ENCODE measurements at regions not wholly inside any gene's neighbourhood (a gene's known extent, or its start where the extent isn't known, plus 50 kb on each side); places are given as distances from the start of the nearest gene placed in this dataset.

DNA sequence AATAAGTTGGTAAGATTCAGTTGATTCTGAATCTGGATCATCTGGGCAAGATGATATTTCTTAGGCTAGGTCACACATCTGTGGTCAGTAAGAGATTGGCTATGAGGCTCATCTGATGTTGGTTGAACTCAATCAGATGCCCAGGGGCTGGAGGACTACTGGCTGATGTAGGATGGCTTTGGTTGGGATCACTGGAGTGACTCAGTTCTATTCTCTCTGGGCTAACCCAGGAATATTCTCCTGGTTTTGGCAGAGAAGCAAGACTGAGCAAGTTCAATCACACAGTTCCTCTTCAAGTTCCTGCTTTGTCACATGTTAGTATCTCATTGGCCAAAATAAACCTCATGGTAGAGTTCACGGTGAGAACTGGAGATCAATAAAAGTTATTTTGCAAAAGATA, 902.3 kb upstream of the SLIT2 start:
- Histone ChIP-seq H3K4ac (ENCODE audit: low read depth, low read length) (no peak overlapping the region), H3K9ac (ENCODE audit: extremely low read depth, insufficient read length, low read length) (no peak overlapping the region), H4K91ac (ENCODE audit: insufficient read length, low read depth, low read length) (no peak overlapping the region), H3K56ac (ENCODE audit: insufficient read length, low read depth, low read length) (no peak overlapping the region), H2BK5ac (ENCODE audit: insufficient read length, low read length) (no peak overlapping the region), H3K27me3 (ENCODE audit: insufficient read depth, low read length) (no peaks in the 10 kb centered on the region), H3K23me2 (ENCODE audit: insufficient read length, low read depth, low read length, poor library complexity, severe bottlenecking) (no peaks in the 10 kb centered on the region), H3K4me2 (ENCODE audit: insufficient read depth, insufficient read length, low read length) (no peak overlapping the region), H4K8ac (replicated peaks; ENCODE audit: insufficient read length, low read depth, low read length) (no peak overlapping the region), H3K27ac (ENCODE audit: insufficient read length, low read depth, low read length) (no peak overlapping the region), H2BK120ac (ENCODE audit: low read depth, low read length, poor library complexity, severe bottlenecking) (no peak overlapping the region), H3K79me1 (ENCODE audit: insufficient read depth, low read depth, low read length, poor library complexity, severe bottlenecking) (no peaks in the 10 kb centered on the region), H3K14ac (ENCODE audit: insufficient read depth, low read length) (no peak overlapping the region), H3K18ac (ENCODE audit: insufficient read length, low read depth, low read length) (no peak overlapping the region), H3T11ph (ENCODE audit: low read length) (no peak overlapping the region), H4K5ac (ENCODE audit: insufficient read length, low read depth, low read length) (no peak overlapping the region), H2AFZ (ENCODE audit: low read length) (no peak overlapping the region), H3K4me1 (ENCODE audit: insufficient read depth, low read length) (no peaks in the 10 kb centered on the region), H2AK5ac (ENCODE audit: insufficient read length, low read length) (no peak overlapping the region), H3K23ac (ENCODE audit: insufficient read length, low read depth, low read length) (no peak overlapping the region), H4K20me1 (ENCODE audit: control insufficient read depth, insufficient read depth, insufficient read length) (no peaks in the 10 kb centered on the region), H2BK15ac (ENCODE audit: low read depth, low read length) (no peak overlapping the region), H2BK12ac (ENCODE audit: insufficient read length, low read depth, low read length) (no peak overlapping the region), H3K9me3 (ENCODE audit: control insufficient read depth, low read depth, low read length) (no peaks in the 10 kb centered on the region), H2BK20ac (ENCODE audit: low read depth, low read length, poor library complexity, severe bottlenecking) (no peak overlapping the region), H3K79me2 (ENCODE audit: insufficient read depth, low read length) (no peaks in the 10 kb centered on the region)
- Mint-ChIP-seq H3K27ac (no peak overlapping the region), H3K4me1 (peaks cover 0 to 3% of the 10 kb centered on the region in 2 experiments; a peak in 1 of 4 replicates), H3K9me3 (peaks cover 0 to 4% of the 10 kb centered on the region in 2 experiments; a peak in 1 of 5 replicates), H3K36me3 (ENCODE audit: insufficient read depth in 1 of 3, low read depth in 3 of 3) (peaks cover 0 to 3% (median 0%) of the 10 kb centered on the region in 3 experiments; a peak in 2 of 7 replicates), H3K27me3 (ENCODE audit: low read depth) (no peaks in the 10 kb centered on the region), H3K4me3 (no peak overlapping the region)
- TF ChIP-seq, protein P1, sequence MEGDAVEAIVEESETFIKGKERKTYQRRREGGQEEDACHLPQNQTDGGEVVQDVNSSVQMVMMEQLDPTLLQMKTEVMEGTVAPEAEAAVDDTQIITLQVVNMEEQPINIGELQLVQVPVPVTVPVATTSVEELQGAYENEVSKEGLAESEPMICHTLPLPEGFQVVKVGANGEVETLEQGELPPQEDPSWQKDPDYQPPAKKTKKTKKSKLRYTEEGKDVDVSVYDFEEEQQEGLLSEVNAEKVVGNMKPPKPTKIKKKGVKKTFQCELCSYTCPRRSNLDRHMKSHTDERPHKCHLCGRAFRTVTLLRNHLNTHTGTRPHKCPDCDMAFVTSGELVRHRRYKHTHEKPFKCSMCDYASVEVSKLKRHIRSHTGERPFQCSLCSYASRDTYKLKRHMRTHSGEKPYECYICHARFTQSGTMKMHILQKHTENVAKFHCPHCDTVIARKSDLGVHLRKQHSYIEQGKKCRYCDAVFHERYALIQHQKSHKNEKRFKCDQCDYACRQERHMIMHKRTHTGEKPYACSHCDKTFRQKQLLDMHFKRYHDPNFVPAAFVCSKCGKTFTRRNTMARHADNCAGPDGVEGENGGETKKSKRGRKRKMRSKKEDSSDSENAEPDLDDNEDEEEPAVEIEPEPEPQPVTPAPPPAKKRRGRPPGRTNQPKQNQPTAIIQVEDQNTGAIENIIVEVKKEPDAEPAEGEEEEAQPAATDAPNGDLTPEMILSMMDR (conservative IDR thresholded peaks at IDR 0.05) = no peak
- no CpG with 5 or more reads among the region's 1 CpG for WGBS (ENCODE audit: extremely low coverage, insufficient read length, low lambda C conversion rate)
- DNase-seq = no peak
